ENCODE measurements at regions not wholly inside any gene's neighbourhood (a gene's known extent, or its start where the extent isn't known, plus 50 kb on each side); places are given as distances from the start of the nearest gene placed in this dataset.

GRCh38 chr17:14797021-14797420, 468.1 kb downstream of the PMP22 start:
- no peak for DNase-seq

GRCh38 chr17:14794961-14795360, 470.2 kb downstream of the PMP22 start:
- DNase-seq, result no peak

DNA sequence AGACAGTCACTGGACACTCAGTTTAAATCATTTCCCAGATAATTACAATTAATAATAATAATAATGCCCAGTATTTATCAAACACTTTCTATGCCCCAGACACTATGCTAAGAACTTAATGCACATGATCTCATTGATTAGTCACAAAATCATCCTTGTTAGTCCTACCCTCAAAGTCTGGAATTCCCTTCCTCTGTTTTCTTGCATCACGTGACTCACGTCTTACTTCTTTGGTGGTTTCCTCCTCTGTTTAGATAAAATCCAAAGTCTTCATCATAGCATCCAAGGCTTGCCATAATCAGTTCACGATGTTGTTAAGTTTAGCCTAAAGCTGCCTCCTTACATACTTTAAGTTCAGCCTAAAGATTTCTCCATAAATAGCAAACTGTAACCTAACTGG, 471.9 kb downstream of the PMP22 start:
- no peak for DNase-seq

GRCh38 chr17:14792746-14793145, 472.4 kb downstream of the PMP22 start:
- no peak for DNase-seq

GRCh38 chr17:14791221-14791620, 473.9 kb downstream of the PMP22 start:
- no peak for DNase-seq

DNA sequence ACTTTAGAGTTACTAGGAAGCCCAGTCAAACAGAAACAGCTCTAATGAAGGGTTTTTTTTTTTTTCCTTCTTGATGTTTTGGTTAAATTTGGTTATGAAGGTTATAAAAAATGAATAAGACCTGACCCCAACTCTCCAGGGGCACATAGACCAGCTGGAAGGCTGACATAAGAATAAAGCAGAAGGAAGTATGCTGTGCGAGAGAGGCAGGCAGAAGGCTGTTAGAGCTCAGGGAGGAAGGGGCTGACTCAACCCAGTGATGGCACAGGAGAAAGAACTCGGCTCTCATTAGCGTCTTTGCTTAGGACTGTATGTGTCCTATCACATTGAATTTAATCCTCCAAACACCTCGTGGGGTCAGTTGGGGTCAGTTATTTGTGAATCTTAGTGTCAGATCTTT, 474.6 kb downstream of the PMP22 start:
- DNase-seq, result no peak

DNA sequence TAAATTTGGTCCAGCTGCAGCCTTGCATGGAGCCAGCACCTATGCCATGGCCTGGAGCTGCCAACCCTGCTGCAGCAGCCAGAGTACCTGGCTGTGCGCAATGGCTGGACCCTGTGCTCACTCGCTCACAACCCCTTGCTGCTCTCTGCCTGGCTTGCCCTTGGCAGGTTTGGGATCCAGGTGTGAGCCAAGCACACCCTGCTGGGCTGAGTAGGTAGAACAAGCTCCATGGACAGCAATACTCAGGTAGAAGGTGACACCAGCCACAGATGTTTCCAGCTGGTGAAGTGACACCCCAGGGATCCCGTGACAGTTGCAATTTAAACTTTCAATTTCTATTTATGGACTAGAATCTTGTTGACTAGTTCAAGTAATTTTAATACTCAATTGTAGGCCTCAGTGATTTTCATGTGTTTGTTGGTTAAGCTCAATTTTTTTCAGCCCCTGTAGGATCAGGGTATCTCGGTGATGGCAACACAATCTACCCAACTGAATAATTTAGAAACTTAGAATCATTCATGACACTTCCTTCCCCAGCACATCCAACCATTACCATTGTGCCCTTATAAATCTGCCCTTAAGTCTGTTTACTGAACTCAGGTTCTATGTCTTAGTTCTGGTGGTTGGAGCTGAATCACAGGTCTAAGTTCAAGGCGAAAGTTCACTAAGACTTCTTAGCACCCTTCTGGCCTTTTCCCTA, 480.0 kb downstream of the PMP22 start:
- DNase-seq, result no peak

GRCh38 chr17:14781123-14781522, 480.2 kb downstream of the HS3ST3B1 start:
- DNase-seq, result no peak

DNA sequence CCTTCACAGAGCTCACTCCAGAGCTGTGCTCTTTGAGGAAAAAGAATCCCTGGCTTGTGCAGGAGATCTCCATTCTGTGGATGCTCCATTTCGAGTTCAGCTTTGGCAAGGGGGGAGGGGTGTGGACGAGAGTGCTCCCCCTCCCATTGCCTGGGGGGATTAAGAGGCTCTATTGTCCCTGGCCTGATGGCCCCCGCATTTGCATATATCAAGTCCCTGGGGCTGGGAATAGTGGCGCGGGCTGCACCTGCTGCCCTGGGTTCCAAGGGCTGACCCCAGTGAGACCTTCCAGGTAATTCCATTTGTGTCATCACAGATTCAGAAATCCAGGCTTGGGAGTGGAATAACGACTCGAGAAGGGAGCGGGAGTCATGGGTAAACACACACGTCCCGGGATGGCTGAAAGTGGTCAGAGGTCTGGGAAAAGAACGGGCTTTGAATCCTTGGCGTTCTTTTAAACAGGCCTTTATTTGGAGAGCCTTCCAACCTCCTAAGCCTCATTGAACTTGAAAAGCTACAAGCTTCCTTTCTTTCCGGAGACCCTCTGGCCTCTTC, 479.3 kb downstream of the HS3ST3B1 start:
- DNase-seq, result no peak

DNA sequence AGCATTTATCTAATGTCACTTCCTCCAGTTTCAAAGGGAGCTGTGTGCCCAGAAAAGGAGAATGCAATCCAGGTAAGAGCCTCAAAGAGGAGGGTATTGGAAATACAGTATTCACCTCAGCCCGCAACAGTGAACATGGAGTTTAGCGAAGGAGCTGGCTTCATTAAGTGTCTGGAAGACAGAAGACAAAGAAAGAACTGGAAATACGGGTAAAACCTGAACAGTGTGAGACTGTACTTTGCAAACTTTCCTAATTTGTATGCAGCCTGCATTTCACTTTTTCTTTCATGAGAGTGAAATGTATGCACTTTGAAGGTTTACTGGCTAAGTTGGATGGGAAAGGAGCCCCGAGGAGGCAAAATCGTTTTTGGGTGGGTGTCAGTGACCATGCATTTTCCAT, 478.4 kb downstream of the HS3ST3B1 start:
- no peak for DNase-seq

DNA sequence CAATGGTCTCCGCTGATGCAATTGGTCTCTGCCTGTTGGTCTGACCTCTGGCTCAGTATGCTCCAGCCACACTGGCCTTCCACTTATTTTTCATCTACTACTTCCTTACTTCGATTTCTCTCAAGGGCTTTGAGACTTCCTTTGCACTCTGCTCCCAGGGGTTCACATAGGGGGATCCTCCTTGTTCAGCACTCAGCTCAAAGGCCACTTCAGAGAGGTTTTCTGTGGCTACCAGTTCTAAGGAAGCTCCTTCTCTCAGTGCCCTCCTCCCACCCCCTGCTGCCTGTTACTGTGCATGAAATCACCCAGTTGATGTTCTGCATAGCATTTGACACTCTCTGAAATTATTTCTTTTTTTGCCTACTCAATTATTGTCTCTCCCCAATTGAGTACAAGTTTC, 476.4 kb downstream of the HS3ST3B1 start:
- DNase-seq, result no peak

DNA sequence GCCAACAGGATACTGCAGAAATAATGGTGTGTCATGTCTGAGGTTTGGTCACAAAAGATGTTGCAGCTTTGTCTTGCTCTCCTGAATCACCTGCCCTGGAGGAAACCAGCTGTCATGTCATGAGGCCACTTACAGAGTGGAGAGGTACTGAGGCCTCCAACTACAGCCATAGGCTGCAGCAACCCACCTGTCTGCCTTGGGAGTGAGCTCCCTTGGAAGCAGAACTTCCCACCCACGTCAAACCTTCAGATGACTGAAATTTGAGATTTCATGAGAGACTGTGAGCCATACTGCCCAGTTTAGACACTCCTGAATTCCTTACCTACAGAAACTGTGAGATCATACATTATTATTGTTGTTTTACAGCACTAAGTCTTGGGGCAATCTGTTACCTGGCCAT, 475.9 kb downstream of the HS3ST3B1 start:
- no peak for DNase-seq

- no peak for DNase-seq
Observed at GRCh38 chr17:14775731-14776492, 475.0 kb downstream of the HS3ST3B1 start.

DNA sequence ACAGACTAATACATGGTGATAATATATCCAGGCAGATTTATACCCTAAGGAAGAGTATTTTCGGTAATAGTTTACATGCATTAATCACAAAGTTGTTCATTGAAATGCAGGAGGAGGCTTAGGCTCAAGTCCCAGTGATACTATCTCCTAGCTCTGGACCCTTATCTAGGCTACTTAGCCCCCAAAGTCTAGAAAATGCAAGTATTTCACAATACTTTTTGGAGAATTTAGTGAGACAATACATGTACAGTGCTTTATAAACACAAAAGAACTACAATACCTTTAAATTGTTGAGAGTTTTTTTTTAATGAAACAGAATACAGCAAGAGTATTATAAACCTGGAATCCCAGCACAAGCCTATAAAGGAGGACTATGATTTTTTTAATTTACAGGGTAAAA, 473.9 kb downstream of the HS3ST3B1 start:
- DNase-seq, result no peak

DNA sequence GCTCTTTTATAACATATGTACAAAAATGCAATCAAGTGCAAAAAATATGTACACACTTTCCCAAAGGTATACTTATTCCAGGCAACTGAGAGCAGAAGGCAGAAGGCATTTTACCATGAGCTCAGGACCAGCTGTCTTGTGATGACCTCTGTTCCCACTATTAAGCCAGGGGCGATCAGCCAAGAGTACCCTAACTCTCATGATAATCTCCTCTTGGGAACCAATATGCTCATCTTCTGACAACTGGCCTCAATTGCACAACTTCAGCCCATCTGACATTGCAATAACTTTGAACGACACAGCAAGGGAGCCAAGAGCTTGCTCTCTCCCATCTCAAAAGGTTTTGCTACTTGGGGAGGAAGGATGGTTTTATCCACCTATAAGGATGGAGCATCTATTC, 471.9 kb downstream of the HS3ST3B1 start:
- no peak for DNase-seq

DNA sequence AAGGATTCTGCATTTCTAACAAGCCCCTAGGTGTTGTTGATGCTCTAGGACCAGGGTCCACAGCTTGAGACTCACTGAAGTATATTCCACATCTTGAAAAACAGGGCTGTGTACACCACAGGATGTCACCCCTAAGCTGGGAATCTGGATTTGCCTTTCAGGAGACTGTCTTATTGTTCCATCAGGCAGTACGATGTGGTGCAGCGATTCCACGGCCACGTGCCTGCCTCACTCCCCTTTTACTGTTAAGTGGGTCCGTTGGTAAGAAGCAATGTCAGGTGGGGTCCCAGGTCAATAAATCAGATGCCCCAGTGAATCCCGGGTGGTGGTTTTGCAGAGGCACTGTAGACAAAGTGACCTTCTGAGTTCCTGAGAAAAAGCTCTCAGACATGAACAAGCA, 470.7 kb downstream of the HS3ST3B1 start:
- no peak for DNase-seq

DNA sequence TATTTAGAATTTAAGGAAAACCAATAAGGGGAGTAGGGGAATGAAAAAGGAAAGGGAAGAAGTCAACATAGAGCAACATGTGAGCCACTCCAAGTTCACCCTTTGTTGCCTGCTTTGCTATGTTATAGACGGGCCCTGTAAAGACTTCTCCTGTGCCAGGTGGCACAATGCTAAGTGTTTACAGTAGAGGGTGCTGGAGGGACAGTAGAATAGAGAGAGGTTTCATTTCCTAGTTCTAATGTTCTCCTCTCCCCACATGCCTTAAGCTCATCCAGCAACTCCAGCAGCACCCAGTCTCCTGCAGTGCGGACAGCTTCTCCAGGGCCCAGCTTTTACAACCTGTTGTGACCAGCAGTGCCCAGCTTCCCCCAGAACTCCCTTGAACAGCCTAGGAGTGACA, 468.0 kb downstream of the HS3ST3B1 start:
- no peak for DNase-seq

DNA sequence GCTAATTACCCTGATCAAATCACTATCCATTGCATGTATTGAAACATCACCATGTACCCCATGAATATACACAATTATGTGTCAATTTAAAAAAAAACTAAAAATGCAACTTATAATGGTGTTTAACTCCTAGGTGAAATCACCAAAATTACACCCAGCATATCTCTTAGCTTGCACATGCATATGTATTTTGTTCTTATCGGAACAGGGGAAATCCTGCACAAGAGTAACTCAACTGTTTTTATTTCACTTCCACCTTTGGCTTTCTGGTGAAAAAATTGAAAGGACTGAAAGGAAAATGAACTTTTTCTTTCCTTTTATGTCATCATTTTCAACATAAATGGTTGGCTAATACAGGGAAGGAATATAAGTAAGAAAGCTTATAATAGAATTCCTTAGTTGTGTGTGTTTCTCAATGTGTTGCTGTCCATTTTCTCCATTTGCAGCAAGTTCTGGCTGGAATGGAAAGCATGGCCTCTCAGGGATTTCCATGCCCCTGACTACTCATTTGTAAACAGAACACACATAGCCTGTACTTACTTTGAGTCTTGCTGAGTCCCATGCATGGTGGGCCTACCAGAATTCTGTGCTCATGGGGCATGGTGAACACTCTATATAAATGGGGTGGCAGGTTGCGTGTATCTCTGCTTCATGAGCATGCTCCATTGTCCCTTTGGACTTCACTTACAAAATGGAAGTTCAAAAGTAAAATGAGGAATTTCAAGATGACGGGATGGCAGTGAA, 462.0 kb downstream of the HS3ST3B1 start:
- DNase-seq, result no peak

GRCh38 chr17:14760719-14761411, 460.0 kb downstream of the HS3ST3B1 start:
- DNase-seq, result no peak

GRCh38 chr17:14760212-14760611, 459.3 kb downstream of the HS3ST3B1 start:
- DNase-seq, result no peak

DNA sequence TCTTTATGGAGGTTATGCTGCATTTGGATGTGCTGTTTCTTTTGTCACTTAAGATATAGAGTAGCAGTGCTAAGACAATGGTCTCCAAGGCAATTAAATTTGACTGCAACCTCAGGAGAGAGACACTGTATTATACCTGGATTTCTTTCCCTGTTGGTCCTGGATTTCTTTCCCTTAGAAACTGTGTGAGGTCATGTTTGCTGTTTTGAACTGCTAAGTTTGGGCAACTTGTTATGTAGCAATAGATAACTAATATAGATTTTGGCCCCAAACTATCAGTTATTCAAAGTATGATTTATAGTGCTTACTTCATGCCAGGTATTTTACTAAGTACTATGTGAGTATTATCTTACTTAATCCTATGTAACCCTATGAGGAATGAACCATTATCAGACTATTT, 458.4 kb downstream of the HS3ST3B1 start:
- no peak for DNase-seq

- no peak for DNase-seq
Observed at GRCh38 chr17:14756479-14756878, 455.6 kb downstream of the HS3ST3B1 start.

- no peak for DNase-seq
Observed at GRCh38 chr17:14755002-14755401, 454.1 kb downstream of the HS3ST3B1 start.

All from OCI-M1 (cell line).